GM21447 (cell line): ENCODE measurements at regions not wholly inside any gene's neighbourhood (a gene's known extent, or its start where the extent isn't known, plus 50 kb on each side); places are given as distances from the start of the nearest gene placed in this dataset.
"Not testable (repeated sequence)": the region's sequence is repeated elsewhere in the genome, so short reads cannot be mapped to it uniquely, and the experiment has no call there.

ENCODE experiments used
- ATAC-seq: cut with Tn5 transposase; IDR thresholded peaks from one replicate; pipeline ENCODE4 v1.9.1; 2021; ENCODE audit not compliant: unreplicated experiment

DNA sequence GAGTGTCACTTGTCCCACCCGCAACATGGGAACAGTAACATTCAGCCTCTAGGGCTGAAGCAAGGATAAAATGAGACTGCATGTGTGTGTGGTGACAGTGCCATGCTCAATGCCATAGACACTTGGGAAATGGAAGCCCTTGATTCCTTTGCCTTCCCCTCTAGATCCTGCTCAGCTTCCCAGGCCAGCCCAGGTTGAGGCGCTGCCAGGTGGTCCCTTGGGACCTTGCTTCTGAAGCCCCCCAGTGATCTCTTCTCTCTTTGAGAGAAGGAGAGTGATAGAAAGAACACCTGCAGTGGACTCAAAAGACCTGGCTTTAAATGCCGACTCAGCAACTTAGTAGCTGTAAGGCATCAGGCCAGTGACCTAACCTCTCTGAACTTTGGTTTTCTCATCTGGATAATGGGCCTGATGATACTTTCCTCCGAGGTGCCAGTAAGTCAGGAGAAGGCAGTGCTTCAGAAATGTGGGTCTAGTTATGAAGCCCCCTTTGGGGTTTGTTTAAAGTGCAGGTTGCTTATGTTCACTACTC lies 144.5 kb downstream of the RPLP1 start:
- ATAC-seq, result no peak

DNA sequence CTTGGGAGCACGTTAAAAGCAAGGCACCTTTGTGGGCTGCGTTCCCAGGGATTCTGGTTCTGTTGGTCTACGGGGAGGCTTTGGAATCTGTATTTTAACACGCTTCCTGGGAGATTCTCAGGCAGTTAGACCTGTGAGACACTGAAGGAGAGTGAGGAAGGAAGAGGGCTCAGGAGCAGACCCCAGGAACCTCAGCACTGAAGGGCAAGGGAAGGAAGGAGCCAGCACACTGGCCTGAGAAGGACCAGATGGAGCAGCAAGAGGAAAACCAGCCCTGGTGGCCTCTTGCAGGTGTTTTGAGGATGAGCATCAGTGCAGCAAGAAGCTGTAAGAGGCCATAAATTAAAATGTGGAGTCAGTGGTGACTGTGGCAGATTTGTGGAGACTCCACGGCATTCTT lies 146.7 kb downstream of the RPLP1 start:
- ATAC-seq, result no peak

DNA sequence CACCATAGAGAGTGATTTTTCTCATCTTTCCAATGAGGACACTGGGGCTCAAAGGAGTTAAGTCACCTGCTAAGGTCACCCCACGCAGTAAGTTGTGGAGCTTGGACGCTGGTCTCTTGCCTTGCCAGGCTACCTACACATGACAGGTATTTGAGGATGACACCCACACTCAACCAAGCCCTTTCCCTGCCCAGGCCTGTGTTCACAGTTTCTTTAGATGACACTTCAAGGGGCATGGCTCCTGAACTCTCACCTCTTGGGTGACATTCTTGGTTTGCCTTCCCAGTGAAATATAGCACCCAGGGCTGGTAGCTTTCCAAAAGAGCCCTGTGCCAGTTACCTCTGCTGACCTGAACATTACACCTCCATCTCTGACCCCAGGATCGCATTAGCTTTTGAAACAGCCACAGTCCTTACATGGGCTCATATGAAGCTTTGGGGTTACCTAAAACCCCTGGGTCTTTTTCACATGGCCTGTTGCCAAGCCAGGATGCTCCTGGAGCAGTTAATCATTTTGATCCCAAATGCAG lies 148.0 kb downstream of the RPLP1 start:
- no peak for ATAC-seq

DNA sequence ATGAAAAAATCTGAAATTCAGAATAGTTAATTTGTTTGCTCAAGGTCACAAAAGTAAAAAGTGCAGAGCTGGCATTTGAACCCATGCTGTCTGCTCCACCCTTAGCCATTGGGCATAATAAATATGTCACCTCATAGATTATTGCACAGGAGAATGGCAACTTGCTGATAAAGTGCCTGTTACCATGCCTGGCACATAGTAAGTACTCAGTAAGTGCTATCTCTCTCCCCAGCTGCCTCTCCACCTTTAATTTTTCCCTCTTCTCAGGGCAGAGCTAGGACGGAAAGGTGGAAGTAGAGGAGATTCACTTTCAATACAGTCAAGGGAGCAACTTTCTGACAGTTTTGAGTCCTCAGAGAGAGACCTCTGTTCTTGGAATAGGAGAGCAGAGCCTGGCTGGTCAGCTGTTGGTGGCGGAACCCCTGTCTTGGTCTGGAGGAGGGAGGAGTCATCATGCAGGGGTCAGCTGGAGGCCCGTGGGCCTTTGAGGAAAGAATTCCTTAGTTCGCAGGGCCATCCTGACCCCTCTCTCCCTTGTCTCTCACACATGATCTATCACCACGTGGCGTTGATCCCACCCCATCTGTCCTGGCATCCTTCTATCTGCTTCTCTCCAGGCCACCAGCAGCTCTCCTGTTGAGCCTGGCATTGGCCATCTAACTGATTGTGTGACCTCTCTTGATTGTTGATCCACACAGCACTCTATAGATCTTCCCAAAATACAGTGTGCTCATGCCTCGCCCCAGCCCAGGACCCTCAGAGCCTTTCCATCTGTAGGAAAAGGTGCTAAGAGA lies 149.3 kb downstream of the RPLP1 start:
- ATAC-seq, result no peak

DNA sequence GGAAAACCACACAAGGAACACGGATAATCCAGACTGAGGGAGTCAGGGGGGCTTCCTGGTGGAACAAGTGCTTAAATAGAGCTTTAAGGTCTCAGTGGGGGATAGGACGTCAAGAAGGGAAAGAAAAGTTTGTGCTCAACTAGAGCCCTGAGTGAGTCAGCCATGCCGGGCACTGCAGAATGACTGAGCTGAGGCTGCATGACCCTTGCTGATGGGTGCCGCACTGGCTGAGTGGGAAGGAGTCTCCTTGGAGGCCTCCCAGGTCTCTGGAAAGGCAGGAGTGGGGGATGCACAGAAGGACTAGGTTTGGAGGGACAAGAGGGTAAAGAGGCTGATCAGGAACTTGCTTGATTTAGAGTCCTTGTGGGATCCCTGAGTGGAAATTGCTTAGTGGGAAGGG lies 150.3 kb downstream of the RPLP1 start:
- ATAC-seq, result no peak

DNA sequence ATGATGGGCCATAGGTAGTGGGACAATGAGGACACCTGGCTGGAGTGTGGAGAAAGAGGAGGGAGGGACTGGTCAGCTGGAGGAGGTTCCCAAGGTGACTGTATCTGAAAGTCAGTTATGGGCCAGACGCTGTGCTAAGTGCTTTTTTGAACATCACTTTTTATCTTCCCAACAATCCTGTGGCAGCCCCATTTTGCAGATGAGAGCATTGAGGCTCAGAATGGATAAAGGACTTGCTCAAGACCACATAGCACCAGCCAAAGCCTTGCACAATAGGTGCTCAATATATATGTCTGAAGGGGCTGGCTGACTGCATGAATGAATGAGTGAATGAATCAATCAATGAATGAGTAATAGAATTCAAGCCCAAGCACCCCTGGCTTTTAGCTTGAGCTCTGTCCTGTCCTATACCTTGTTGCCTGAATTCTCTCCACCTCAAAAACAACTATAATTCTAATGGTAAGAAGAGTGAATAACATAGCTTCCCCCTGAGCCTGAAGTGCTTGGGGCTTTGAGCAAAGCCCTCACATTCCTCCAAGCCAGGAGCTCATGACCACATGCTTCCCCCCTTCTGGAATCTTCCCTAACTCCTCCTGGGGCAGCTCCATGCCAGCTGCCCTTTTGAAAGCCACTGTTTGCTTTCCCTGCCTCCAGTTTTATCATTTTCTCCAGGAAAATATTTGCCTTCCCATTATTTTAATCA lies 150.9 kb downstream of the RPLP1 start:
- no peak for ATAC-seq

DNA sequence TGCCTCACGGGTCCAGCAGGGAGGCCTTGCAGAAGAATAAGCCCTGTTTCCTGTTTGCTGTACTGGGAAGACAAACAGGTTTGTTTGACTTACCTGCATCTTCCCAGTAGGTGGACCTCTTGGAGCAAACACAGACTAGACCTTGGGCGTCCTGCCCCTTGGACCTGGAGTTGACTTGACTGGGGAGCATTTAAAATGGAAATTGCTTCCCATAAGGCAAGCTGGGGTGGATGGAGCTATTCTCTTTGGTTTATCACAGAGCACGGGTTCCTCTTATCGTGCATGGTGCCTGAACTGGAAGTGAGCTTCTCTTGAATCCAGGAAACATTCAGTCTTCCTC lies 151.4 kb downstream of the RPLP1 start:
- ATAC-seq, result no peak

DNA sequence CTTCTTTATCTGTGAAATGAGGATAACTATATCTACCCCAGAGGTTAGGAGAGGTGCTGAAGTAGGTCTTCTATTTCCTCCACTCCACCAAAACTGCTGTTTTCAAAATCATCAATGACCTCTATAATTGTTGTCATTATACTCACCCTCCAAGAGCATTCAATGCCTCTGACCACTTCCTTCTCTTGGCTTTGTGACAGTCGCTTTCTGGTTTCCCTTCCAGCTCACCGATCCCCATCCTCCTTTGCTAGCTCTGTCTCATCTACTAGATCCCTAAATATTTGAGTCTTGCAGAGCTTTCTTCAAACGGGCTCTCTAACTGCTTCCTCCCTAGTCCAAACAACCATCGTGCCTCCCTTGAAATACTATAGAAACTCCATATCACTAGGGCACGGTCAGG lies 153.5 kb downstream of the RPLP1 start:
- no peak for ATAC-seq

DNA sequence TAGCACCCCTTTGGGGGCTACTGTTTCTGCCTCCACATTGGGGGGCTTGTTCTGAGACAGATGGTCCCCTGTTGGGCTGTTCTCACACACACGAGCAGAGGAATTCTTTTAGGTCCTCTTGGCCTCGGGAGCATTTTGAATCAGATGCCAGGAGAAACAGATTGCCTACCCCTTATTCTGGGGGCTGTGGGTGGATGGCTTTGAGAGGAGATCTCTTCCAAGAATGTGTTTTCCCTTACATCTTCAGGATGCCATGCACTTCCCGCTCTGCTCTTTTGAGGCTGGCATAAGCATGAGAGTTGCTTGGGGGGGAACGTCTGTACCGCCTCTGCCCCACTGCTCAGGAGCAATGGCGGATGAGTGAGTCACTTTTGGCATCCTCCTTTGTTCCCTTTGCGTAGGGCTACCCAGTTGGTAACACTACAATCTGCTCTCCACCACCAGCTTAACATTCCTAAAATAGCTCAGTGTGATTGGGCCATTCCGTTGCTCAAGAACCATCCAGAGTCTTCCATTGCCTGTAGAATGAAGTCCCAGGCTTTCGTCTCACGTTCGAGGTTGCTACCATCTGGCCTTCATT lies 154.4 kb downstream of the RPLP1 start:
- ATAC-seq, result no peak

DNA sequence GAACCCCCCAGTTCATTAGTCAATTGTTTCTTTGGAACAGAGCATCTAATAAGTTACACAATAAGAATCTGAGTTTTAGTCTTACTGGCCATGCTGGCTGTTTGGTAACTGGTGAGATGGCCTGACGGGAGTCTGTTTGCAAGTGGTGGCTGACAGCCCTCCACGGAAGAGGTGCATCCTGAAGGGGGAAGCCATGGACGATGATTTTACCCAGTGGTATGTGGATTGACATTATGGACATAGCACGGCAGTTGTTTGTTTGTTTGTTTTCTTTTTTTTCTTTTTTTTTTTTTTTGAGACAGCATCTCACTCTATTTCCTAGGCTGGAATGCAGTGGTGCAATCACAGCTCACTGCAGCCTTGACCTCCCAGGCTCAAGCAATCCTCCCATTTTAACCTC lies 156.0 kb downstream of the RPLP1 start:
- ATAC-seq, result no peak

DNA sequence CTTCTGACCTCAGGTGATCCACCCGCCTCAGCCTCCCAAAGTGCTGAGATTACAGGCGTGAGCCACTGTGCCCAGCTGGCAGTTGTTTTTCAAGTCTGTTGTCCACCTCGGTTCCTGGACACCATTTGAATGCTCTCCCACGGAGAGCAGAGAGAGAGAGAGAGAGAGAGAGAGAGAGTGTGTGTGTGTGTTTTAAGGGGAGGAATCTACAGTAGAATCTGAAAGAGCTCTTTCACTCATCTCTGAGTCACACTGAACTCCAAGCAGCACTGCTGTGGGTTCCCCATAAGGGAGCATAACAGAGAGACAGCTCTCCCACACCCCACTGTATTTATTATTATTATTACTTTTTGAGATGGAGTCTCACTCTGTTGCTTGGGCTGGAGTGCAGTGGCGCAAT lies 156.6 kb downstream of the RPLP1 start:
- ATAC-seq, result no peak

DNA sequence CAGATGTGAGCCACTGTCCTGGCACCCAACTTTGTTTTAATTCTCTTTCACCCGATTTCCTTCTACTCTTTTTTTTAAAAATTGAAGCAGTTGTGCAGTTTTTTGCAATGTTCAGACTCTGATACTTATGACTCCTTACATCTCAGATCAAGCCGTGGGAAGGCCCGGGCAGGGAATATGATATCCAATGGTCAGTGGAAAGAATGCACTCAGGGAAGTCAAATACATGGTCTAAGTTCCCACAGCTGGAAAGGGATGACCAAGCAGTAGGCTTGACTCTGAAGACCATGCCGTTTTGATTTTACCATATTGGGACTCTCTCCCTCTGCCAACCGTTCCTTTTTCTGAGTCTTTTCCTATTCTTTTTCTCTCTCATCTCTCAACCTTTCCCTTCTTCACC lies 157.2 kb downstream of the RPLP1 start:
- ATAC-seq, result no peak

DNA sequence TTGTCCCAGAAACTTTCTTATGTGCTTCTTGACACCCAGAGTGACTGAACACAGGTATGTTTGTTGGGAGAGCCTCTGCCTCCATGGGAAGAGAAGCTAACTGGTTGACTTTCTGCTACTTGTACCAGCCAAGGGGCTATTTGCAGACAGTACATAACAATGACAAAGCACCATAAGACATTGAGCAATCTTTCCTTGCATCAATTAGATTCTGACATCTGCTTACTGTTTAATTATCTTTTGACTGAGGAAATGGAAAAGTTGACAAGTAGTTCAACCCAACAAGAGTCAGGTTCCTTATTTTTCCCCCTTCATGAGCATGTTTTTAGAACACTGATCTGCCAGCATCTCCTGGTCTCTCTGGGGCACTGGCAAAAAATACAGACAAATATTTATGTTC lies 157.7 kb downstream of the RPLP1 start:
- ATAC-seq, result no peak

DNA sequence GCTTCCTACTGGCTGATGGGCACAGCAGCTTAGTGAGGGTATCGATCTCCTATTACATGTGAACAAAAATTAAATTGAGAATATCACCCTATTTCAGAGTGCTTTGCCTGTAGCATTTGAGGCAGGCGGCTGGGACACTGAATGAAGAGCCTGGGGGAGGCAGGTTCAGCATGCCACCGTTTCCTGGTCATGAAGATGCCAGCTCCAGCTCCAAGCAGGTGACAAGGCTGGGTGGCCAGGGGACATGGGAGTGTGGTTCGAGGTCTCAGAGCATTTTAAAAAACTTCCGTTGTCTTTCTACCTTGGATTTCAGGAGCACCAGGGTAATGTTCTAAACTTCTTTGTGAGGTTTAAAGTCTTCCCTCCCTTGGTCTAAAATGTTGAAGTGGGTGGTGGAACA lies 158.2 kb downstream of the RPLP1 start:
- no peak for ATAC-seq

DNA sequence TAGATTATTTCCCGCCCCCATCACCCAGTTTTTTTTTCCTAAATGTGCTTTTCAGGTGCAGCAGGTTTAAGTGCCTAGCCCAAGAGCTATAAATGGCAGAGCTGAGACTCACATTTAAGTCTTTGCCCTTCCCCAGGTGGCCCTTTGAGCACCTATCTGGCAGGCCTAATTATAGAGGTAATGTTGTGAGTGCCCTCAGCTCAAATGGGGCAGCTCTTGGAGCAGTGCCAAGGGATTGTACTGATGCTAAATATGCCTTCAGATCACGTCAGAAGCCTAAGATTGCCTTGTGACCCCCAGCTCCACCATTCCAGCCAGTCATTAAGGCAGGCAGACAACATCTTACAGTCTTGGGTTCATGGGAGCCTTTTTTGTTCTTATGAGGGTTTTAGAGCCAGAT lies 159.5 kb downstream of the RPLP1 start:
- ATAC-seq, result no peak

DNA sequence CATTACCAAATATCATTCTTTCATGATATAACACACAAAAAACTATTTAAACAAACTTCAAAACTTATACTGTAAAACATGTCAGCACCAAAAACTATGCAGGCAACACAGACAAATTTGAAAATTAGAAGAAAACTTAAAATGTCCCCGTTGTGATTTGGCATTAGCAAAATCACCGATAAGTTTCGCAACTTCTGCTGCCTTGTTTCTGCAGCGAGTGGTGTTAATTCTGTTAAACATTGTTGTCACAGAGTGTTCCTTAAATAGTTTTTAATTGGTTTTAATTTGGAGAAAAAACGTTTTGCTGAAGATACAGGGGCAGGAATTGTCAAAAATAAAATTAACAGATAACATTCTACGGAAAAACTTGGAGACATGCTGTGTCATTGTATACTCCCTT lies 160.6 kb downstream of the RPLP1 start:
- ATAC-seq, result no peak

DNA sequence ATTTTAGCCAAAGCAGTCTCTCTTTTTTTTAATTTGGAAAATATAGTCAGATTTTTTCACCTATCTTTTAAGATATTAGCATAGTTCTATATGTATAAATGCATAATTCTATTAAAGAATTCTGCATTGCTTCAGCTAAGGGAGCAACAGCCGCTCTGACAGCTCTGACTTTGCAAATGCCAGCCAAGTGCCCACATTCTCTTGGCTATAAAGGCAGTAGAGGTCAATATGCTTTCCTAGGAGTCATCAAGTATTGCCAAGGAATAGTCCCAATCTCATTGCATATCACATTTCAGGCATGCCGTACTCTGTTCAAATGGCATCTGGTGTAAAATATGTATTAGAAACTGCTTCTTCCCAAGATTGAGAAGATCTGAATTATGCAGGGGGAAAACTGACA lies 161.4 kb downstream of the RPLP1 start:
- no peak for ATAC-seq

DNA sequence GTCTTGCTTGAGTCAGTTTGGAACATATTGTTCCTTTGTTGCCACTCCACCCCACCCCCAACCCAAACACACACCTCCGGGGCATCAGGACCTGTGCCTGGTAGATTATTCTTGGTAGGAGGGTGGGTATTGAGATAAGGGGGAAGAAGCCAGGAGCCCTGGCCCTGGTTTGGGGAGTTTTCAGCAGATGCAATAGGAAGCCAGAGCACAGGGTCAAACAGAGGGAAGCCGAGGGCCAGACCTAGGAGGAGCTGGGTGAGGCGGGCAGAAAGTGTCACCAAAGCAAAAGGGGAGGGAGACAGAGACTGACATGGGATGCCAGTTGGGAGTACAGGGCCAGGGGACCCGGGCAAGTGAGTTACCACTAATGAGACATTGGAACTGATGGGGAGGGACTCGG lies 163.1 kb downstream of the RPLP1 start:
- no peak for ATAC-seq

DNA sequence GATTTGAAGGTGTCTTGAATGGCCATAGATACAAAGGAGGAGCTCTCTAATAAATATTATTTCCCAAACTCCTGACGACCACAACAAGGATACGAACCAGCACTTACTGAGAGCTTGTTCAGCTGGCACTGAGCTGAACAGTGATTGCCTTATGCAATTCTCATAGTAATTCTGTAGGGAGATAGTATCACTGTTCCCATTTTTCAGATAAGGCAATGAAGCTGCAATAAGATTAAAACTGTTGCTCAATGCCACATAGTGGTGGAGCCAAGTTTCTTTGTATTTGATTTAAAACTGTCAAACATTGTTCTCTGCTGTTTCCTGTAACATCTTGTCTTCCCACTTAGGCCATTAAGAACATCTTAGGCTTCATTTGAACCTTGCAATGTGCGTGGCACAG lies 163.9 kb downstream of the RPLP1 start:
- ATAC-seq, result no peak

DNA sequence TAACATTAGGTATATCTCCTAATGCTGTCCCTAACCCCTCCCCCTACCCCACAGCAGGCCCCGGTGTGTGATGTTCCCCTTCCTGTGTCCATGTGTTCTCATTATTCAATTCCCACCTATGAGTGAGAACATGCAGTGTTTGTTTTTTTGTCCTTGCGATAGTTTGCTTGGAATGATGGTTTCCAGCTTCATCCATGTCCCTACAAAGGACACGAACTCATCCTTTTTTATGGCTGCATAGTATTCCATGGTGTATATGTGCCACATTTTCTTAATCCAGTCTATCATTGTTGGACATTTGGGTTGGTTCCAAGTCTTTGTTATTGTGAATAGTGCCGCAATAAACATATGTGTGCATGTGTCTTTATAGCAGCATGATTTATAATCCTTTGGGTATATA lies 164.5 kb downstream of the RPLP1 start:
- ATAC-seq, result not testable (repeated sequence)

DNA sequence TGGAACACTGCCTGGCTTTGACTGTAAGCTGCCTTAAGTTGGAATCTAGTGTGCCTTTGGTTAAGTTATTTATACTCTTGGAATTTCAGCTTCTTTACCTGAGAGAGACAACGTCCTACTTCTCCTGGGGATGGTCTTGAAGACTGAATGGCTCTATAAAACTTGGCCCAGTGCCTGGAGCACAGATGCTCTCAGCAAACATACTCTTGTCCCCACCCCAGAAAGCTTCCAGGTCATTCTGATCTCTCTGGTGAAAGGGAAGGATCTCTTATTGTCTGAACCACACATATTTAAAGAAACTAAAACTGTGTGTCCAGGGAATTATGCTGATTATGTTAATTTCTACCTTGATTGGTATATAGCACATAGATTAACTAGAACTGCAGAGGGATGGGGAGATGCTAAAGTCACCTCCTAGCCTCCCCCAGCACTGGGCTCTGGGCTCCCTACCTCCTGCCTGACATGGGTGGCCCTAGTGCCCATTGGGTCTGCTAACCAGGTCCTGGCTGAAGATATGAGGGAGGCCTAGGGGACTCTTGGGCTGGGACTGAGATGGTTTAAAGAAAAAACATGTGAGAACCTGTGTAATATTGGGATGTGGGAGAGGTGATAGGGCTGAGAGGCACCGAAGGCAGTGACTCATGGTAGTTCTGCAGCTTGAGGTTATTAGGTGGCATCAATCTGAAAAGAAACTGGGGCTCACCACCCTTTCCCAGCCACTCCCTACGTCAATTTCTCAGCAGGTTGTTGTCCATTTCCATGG lies 171.0 kb downstream of the RPLP1 start:
- ATAC-seq, result no peak
